Small intestine (tissue), 7 donors: ENCODE measurements at regions not wholly inside any gene's neighbourhood (a gene's known extent, or its start where the extent isn't known, plus 50 kb on each side); places are given as distances from the start of the nearest gene placed in this dataset.

Experiments
- DNase-seq, 2 donors: peaks; one replicate each; pipeline versions ENCODE4 v3.0.0 to v3.0.0-alpha.2; 2013
- FAIRE-seq: peaks from 2 replicates; lab custom pipeline; 2012; peaks lifted over from hg19 to GRCh38; lab: Jason Lieb, UNC
- H3K27ac ChIP-seq, 3 donors: one replicate each; pipeline ENCODE4 v1.5.1; 2013; ENCODE audit warnings: low read length in 2 of 3, mild to moderate bottlenecking in 2 of 3, control low read depth in 1 of 3, inconsistent platforms in 1 of 3, low read depth in 1 of 3, moderate library complexity in 1 of 3
- H3K27me3 ChIP-seq, 3 donors: one replicate each; pipeline ENCODE4 v1.6.1; 2013; ENCODE audit warnings: low read length in 3 of 3, inconsistent platforms in 1 of 3; ENCODE audit not compliant: control insufficient read depth in 3 of 3, insufficient read depth in 3 of 3
- H3K36me3 ChIP-seq, 3 donors: one replicate each; pipeline ENCODE4 v1.6.1; 2013; ENCODE audit warnings: low read length in 3 of 3, inconsistent platforms in 1 of 3, low read depth in 1 of 3, mild to moderate bottlenecking in 1 of 3, moderate library complexity in 1 of 3; ENCODE audit not compliant: control insufficient read depth in 3 of 3, insufficient read depth in 2 of 3
- H3K4me1 ChIP-seq, 3 donors: one replicate each; pipeline ENCODE4 v1.6.1; 2013; ENCODE audit warnings: low read length in 2 of 3, inconsistent platforms in 1 of 3, low read depth in 1 of 3, mild to moderate bottlenecking in 1 of 3, moderate library complexity in 1 of 3; ENCODE audit not compliant: control insufficient read depth in 3 of 3, insufficient read depth in 2 of 3
- H3K4me3 ChIP-seq, 3 donors: one replicate each; pipeline ENCODE4 v1.5.1; 2013; ENCODE audit warnings: low read length in 3 of 3, control low read depth in 1 of 3, inconsistent platforms in 1 of 3, low read depth in 1 of 3, mild to moderate bottlenecking in 1 of 3, moderate library complexity in 1 of 3
- H3K9me3 ChIP-seq, 2 donors: one replicate each; pipeline ENCODE4 v1.6.1; 2013; ENCODE audit warnings: low read depth in 1 of 2, low read length in 1 of 2; ENCODE audit not compliant: control insufficient read depth in 2 of 2, insufficient read depth in 1 of 2
- WGBS, 3 donors: extraction: QIAGEN DNeasy Blood & Tissue Kit; methylation state at CpG; one replicate each; pipeline ENCODE4 v1.1.7; 2013; 5-methylcytosine and 5-hydroxymethylcytosine counted together
- donor health status: healthy with polysubstance abuse.
- donor health status: control.
- donor health status: control.
- donor health status: Bipolar disorder and iron deficiency.
- donor health status: healthy.

- H3K36me3 ChIP-seq = no peaks in the 10 kb centered on the region
- H3K27me3 ChIP-seq = peaks cover 0 to 2% (median 0%) of the 10 kb centered on the region in 3 donors
- no peak overlapping the region for H3K4me3 ChIP-seq
- no peaks in the 10 kb centered on the region for H3K4me1 ChIP-seq
- no peak for FAIRE-seq
- H3K9me3 ChIP-seq = no peaks in the 10 kb centered on the region
- no peak for DNase-seq
- WGBS, 3 donors = 76 to 88% (median 80%) methylated on average over 6 of the region's 6 CpGs
- H3K27ac ChIP-seq = no peak overlapping the region
Measured at GRCh38 chr3:71893702-71894479, 108.9 kb upstream of the PROK2 start.

GRCh38 chr3:71893122-71893521, 108.2 kb upstream of the PROK2 start:
- no peak overlapping the region for H3K27ac ChIP-seq
- 74 to 80% (median 77%) methylated on average over 6 of the region's 6 CpGs for WGBS, 3 donors
- FAIRE-seq = no peak
- H3K36me3 ChIP-seq = no peaks in the 10 kb centered on the region
- DNase-seq = no peak
- no peaks in the 10 kb centered on the region for H3K9me3 ChIP-seq
- no peak overlapping the region for H3K4me3 ChIP-seq
- H3K4me1 ChIP-seq = no peaks in the 10 kb centered on the region
- no peaks in the 10 kb centered on the region for H3K27me3 ChIP-seq

- no peak overlapping the region for H3K4me3 ChIP-seq
- FAIRE-seq (no peak), DNase-seq (no peak)
- no peaks in the 10 kb centered on the region for H3K9me3 ChIP-seq
- no peak overlapping the region for H3K27ac ChIP-seq
- H3K36me3 ChIP-seq = no peaks in the 10 kb centered on the region
- H3K4me1 ChIP-seq = no peaks in the 10 kb centered on the region
- peaks cover 0 to 5% (median 0%) of the 10 kb centered on the region in 3 donors for H3K27me3 ChIP-seq
Measured at GRCh38 chr3:71891483-71891882, 106.5 kb upstream of the PROK2 start.

- no peak overlapping the region for H3K4me3 ChIP-seq
- no peaks in the 10 kb centered on the region for H3K9me3 ChIP-seq
- H3K27ac ChIP-seq = no peak overlapping the region
- WGBS, 3 donors = 78 to 85% (median 78%) methylated on average over 4 of the region's 4 CpGs
- no peak for FAIRE-seq
- H3K36me3 ChIP-seq = no peaks in the 10 kb centered on the region
- H3K27me3 ChIP-seq = peaks cover 0 to 5% (median 0%) of the 10 kb centered on the region in 3 donors
- H3K4me1 ChIP-seq = no peaks in the 10 kb centered on the region
- DNase-seq = no peak
Measured at GRCh38 chr3:71890356-71890931, 105.5 kb upstream of the PROK2 start.

GRCh38 chr3:71887256-71887655, 102.3 kb upstream of the PROK2 start:
- H3K27me3 ChIP-seq = peaks cover 0 to 5% (median 0%) of the 10 kb centered on the region in 3 donors
- no peak overlapping the region for H3K27ac ChIP-seq
- DNase-seq (no peak), FAIRE-seq (no peak)
- 70 to 86% (median 75%) methylated on average over 2 of the region's 2 CpGs for WGBS, 3 donors
- H3K4me1 ChIP-seq = no peaks in the 10 kb centered on the region
- H3K4me3 ChIP-seq = no peak overlapping the region
- no peaks in the 10 kb centered on the region for H3K36me3 ChIP-seq
- no peaks in the 10 kb centered on the region for H3K9me3 ChIP-seq

- H3K27me3 ChIP-seq = peaks cover 0 to 5% (median 0%) of the 10 kb centered on the region in 3 donors
- H3K27ac ChIP-seq = no peak overlapping the region
- H3K36me3 ChIP-seq = no peaks in the 10 kb centered on the region
- H3K4me3 ChIP-seq = no peak overlapping the region
- H3K4me1 ChIP-seq = no peaks in the 10 kb centered on the region
- FAIRE-seq = no peak
- no peak for DNase-seq
- H3K9me3 ChIP-seq = no peaks in the 10 kb centered on the region
Measured at GRCh38 chr3:71885006-71885405, 100.1 kb upstream of the PROK2 start.

- Histone ChIP-seq H3K27me3 (no peaks in the 10 kb centered on the region), H3K36me3 (no peaks in the 10 kb centered on the region), H3K9me3 (no peaks in the 10 kb centered on the region), H3K27ac (no peak overlapping the region), H3K4me3 (no peak overlapping the region), H3K4me1 (no peaks in the 10 kb centered on the region)
- DNase-seq (peak in 1 of 2 donors; percentile 52), FAIRE-seq (no peak)
- 43 to 63% (median 60%) methylated on average over 2 of the region's 2 CpGs for WGBS, 3 donors
Measured at GRCh38 chr3:71881732-71882131, 96.8 kb upstream of the PROK2 start.

- H3K4me1 ChIP-seq = no peaks in the 10 kb centered on the region
- FAIRE-seq (no peak), DNase-seq (no peak)
- H3K4me3 ChIP-seq = no peak overlapping the region
- H3K27me3 ChIP-seq = no peaks in the 10 kb centered on the region
- no peaks in the 10 kb centered on the region for H3K9me3 ChIP-seq
- 66 to 86% (median 66%) methylated on average over 2 of the region's 2 CpGs for WGBS, 3 donors
- H3K27ac ChIP-seq = no peak overlapping the region
- no peaks in the 10 kb centered on the region for H3K36me3 ChIP-seq
Measured at GRCh38 chr3:71881041-71881440, 96.1 kb upstream of the PROK2 start.
